PC-9 (cell line): ENCODE measurements at regions not wholly inside any gene's neighbourhood (a gene's known extent, or its start where the extent isn't known, plus 50 kb on each side); places are given as distances from the start of the nearest gene placed in this dataset.

Experiments
- CTCF ChIP-seq: fragments of 200-600 bp; sonication (generic); conservative IDR thresholded peaks from 2 replicates; pipeline ENCODE4 v1.6.1; 2017; ENCODE audit warnings: mixed run types, antibody characterized with exemption, mild to moderate bottlenecking, moderate library complexity
- EZH2 ChIP-seq: fragments of 200-600 bp; sonication (generic); IDR thresholded peaks from 2 replicates; pipeline ENCODE4 v1.8.0; 2017; ENCODE audit warnings: antibody characterized with exemption, low read depth

- TF ChIP-seq CTCF (no peak), EZH2 (no peak)
These were observed 146.9 kb downstream of the EVX1 start for GRCh38 chr7:27389496-27389895.
